Kidney glomerular epithelial cell (primary cell): ENCODE measurements at regions not wholly inside any gene's neighbourhood (a gene's known extent, or its start where the extent isn't known, plus 50 kb on each side); places are given as distances from the start of the nearest gene placed in this dataset.

ENCODE experiments used
- DNase-seq: peaks from one replicate; lab custom pipeline; 2025; lab: John Stamatoyannopoulos, UW

- no peak for DNase-seq
Measured at GRCh38 chr22:48941033-48941902, 886.4 kb downstream of the BRD1 start.

- DNase-seq: no peak
Measured at GRCh38 chr22:48940266-48941032, 887.2 kb downstream of the BRD1 start.

- no peak for DNase-seq
Measured at GRCh38 chr22:48939441-48940265, 888.0 kb downstream of the BRD1 start.

GRCh38 chr22:48938741-48939140, 888.9 kb downstream of the BRD1 start:
- no peak for DNase-seq

- DNase-seq: no peak
Measured at GRCh38 chr22:48937032-48937639, 890.5 kb downstream of the BRD1 start.

- DNase-seq: no peak
Measured at GRCh38 chr22:48936391-48936790, 891.3 kb downstream of the BRD1 start.

GRCh38 chr22:48934446-48934845, 893.2 kb downstream of the BRD1 start:
- no peak for DNase-seq

- DNase-seq: no peak
Measured at GRCh38 chr22:48931452-48931851, 896.2 kb downstream of the BRD1 start.

- no peak for DNase-seq
Measured at GRCh38 chr22:48929276-48929790, 898.3 kb downstream of the BRD1 start.

- DNase-seq: no peak
Measured at GRCh38 chr22:48927591-48927990, 900.1 kb downstream of the BRD1 start.

- DNase-seq: no peak
Measured at GRCh38 chr22:48926643-48927042, 901.0 kb downstream of the BRD1 start.

- no peak for DNase-seq
Measured at GRCh38 chr22:48926136-48926535, 901.5 kb downstream of the BRD1 start.

GRCh38 chr22:48925450-48925849, 902.2 kb downstream of the BRD1 start:
- no peak for DNase-seq

- DNase-seq: no peak
Measured at GRCh38 chr22:48923996-48924395, 903.7 kb downstream of the BRD1 start.

GRCh38 chr22:48923165-48923865, 904.4 kb downstream of the BRD1 start:
- DNase-seq: no peak

GRCh38 chr22:48921411-48921903, 906.2 kb downstream of the BRD1 start:
- no peak for DNase-seq

GRCh38 chr22:48920776-48921241, 906.9 kb downstream of the BRD1 start:
- no peak for DNase-seq

GRCh38 chr22:48919851-48920589, 907.7 kb downstream of the BRD1 start:
- DNase-seq: no peak

- no peak for DNase-seq
Measured at GRCh38 chr22:48919187-48919590, 908.5 kb downstream of the BRD1 start.

GRCh38 chr22:48918585-48919186, 909.0 kb downstream of the BRD1 start:
- no peak for DNase-seq
